ENCODE measurements at regions not wholly inside any gene's neighbourhood (a gene's known extent, or its start where the extent isn't known, plus 50 kb on each side); places are given as distances from the start of the nearest gene placed in this dataset.

DNA sequence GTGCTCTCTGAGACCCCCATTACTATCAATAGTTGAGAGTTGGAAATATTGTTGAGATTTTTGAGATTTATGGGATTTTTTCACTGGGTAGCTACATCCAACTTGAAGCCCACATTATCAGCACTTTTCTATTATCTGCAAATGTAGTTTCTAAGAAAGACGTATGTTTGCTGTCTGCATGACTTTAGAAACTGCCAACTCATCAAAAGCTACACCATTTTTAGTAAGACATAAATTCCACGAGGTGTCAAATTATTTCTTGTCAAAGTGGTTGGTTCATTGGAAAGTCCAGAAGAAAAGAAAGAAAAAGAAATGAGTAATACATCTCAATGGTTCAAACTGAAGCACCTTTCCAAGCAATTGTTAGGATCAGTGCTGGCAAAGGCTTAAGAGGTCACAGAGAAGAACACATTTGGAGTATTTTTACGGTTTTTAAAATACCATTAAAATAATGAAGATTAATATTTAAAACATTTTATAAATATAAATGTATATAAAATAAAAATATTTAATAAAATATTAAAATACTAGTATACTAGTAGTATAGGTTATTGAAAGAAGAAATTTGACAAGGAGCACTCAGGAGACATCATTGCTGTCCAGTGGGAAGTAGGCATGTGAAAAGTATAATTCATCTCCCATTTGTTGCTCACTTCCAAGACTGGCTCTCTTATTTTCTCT lies 463.5 kb downstream of the TAFA4 start:
- ATAC-seq (ENCODE audit: insufficient read depth, low read depth): no peak
- peaks cover 2% of the 10 kb centered on the region for H3K27me3 ChIP-seq (ENCODE audit: insufficient read depth, low read length, poor library complexity)
- TF ChIP-seq CTCF (IDR thresholded peaks at IDR 0.05; ENCODE audit: borderline replicate concordance, extremely low read depth, low read length, poor library complexity, severe bottlenecking) (no peak), EZH2 (IDR thresholded peaks at IDR 0.05; ENCODE audit: borderline replicate concordance, low read depth, low read length, severe bottlenecking) (no peak)
- no peak overlapping the region for H3K4me2 ChIP-seq (ENCODE audit: insufficient read depth, low read length)
- H3K79me2 ChIP-seq (ENCODE audit: insufficient read depth, low read length): no peaks in the 10 kb centered on the region
- H2AFZ ChIP-seq (ENCODE audit: low read depth, low read length): no peak overlapping the region
- H3K27ac ChIP-seq (ENCODE audit: low read length): no peak overlapping the region
- H3K9me3 ChIP-seq (ENCODE audit: insufficient read depth, low read length, severe bottlenecking): no peaks in the 10 kb centered on the region
- H3K4me3 ChIP-seq (ENCODE audit: low read depth in 1 of 2, low read length in 2 of 2): no peak overlapping the region
- H3K9ac ChIP-seq (ENCODE audit: low read depth, low read length): no peak overlapping the region
- no peaks in the 10 kb centered on the region for H3K4me1 ChIP-seq (ENCODE audit: insufficient read depth, low read length)
- DNase-seq: no peak
- H3K36me3 ChIP-seq (ENCODE audit: insufficient read depth, low read length): no peaks in the 10 kb centered on the region
- H4K20me1 ChIP-seq (ENCODE audit: insufficient read depth, low read length): no peaks in the 10 kb centered on the region

DNA sequence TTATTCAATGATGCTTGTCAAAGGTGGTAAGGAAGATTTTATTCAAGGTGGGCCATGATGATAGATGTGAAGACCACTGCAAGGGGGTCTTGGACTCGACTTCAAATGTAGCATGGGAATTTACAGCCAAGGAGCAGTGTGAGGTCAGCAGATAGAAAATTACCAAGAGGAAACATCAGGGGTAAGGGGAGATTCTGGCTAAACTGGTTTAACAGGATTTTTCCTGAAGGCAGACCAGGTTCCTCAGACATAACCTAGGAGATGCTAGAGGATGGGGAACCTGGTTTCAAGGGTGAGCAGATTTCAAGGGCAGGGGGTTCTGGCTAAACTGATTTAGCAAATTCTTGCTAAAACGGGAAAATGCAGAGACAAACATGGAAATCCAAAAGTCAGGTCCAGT lies 464.9 kb downstream of the TAFA4 start:
- Histone ChIP-seq H3K4me1 (ENCODE audit: insufficient read depth, low read length) (no peaks in the 10 kb centered on the region), H3K4me3 (ENCODE audit: low read depth in 1 of 2, low read length in 2 of 2) (no peak overlapping the region), H3K79me2 (ENCODE audit: insufficient read depth, low read length) (no peaks in the 10 kb centered on the region), H3K4me2 (ENCODE audit: insufficient read depth, low read length) (no peak overlapping the region), H3K9me3 (ENCODE audit: insufficient read depth, low read length, severe bottlenecking) (no peaks in the 10 kb centered on the region), H3K9ac (ENCODE audit: low read depth, low read length) (no peak overlapping the region), H4K20me1 (ENCODE audit: insufficient read depth, low read length) (no peaks in the 10 kb centered on the region), H3K27me3 (ENCODE audit: insufficient read depth, low read length, poor library complexity) (peaks cover 2% of the 10 kb centered on the region), H3K27ac (ENCODE audit: low read length) (no peak overlapping the region), H3K36me3 (ENCODE audit: insufficient read depth, low read length) (no peaks in the 10 kb centered on the region), H2AFZ (ENCODE audit: low read depth, low read length) (no peak overlapping the region)
- DNase-seq: no peak
- TF ChIP-seq CTCF (IDR thresholded peaks at IDR 0.05; ENCODE audit: borderline replicate concordance, extremely low read depth, low read length, poor library complexity, severe bottlenecking) (no peak), EZH2 (IDR thresholded peaks at IDR 0.05; ENCODE audit: borderline replicate concordance, low read depth, low read length, severe bottlenecking) (no peak)
- ATAC-seq (ENCODE audit: insufficient read depth, low read depth): no peak

GRCh38 chr3:68458581-68458980 lies 473.8 kb downstream of the TAFA4 start:
- Histone ChIP-seq H3K9me3 (ENCODE audit: insufficient read depth, low read length, severe bottlenecking) (no peaks in the 10 kb centered on the region), H3K4me1 (ENCODE audit: insufficient read depth, low read length) (no peaks in the 10 kb centered on the region), H3K9ac (ENCODE audit: low read depth, low read length) (no peak overlapping the region), H3K79me2 (ENCODE audit: insufficient read depth, low read length) (no peaks in the 10 kb centered on the region), H3K4me3 (ENCODE audit: low read depth in 1 of 2, low read length in 2 of 2) (no peak overlapping the region), H4K20me1 (ENCODE audit: insufficient read depth, low read length) (no peaks in the 10 kb centered on the region), H3K4me2 (ENCODE audit: insufficient read depth, low read length) (no peak overlapping the region), H3K27ac (ENCODE audit: low read length) (no peak overlapping the region), H3K27me3 (ENCODE audit: insufficient read depth, low read length, poor library complexity) (no peaks in the 10 kb centered on the region), H3K36me3 (ENCODE audit: insufficient read depth, low read length) (no peaks in the 10 kb centered on the region), H2AFZ (ENCODE audit: low read depth, low read length) (no peak overlapping the region)
- no peak for DNase-seq
- no peak for ATAC-seq (ENCODE audit: insufficient read depth, low read depth)
- TF ChIP-seq EZH2 (IDR thresholded peaks at IDR 0.05; ENCODE audit: borderline replicate concordance, low read depth, low read length, severe bottlenecking) (no peak), CTCF (IDR thresholded peaks at IDR 0.05; ENCODE audit: borderline replicate concordance, extremely low read depth, low read length, poor library complexity, severe bottlenecking) (no peak)

All from DND-41 (cell line).